GM10266 (cell line): ENCODE measurements at regions not wholly inside any gene's neighbourhood (a gene's known extent, or its start where the extent isn't known, plus 50 kb on each side); places are given as distances from the start of the nearest gene placed in this dataset.

Source experiments
- DNase-seq: peaks from one replicate; pipeline ENCODE4 v3.0.0; 2012; ENCODE audit errors: extremely low spot score
- CTCF ChIP-seq: IDR thresholded peaks from 2 replicates; pipeline ENCODE4 v1.5.1; 2012; ENCODE audit warnings: mild to moderate bottlenecking, low read depth; ENCODE audit not compliant: control insufficient read depth, insufficient read depth; ENCODE audit errors: missing control alignments

GRCh38 chr2:19059076-19059475 is 299.3 kb downstream of the OSR1 start:
- no peak for DNase-seq
- no peak for TF ChIP-seq CTCF

GRCh38 chr2:19051203-19051831 is 307.1 kb downstream of the OSR1 start:
- no peak for TF ChIP-seq CTCF
- DNase-seq = no peak

- TF ChIP-seq CTCF = no peak
- DNase-seq = no peak
Observed at GRCh38 chr2:19050354-19050753, 308.1 kb downstream of the OSR1 start.

GRCh38 chr2:19048593-19049266 is 309.7 kb downstream of the OSR1 start:
- DNase-seq = no peak
- no peak for TF ChIP-seq CTCF

GRCh38 chr2:19046986-19047780 is 311.2 kb downstream of the OSR1 start:
- DNase-seq = no peak
- no peak for TF ChIP-seq CTCF

- no peak for TF ChIP-seq CTCF
- no peak for DNase-seq
Observed at GRCh38 chr2:19045151-19045550, 313.3 kb downstream of the OSR1 start.

- no peak for TF ChIP-seq CTCF
Observed at GRCh38 chr2:19043893-19044292, 314.5 kb downstream of the OSR1 start.

More at GRCh38 chr2:19043893-19044292, 314.5 kb downstream of the OSR1 start:
- DNase-seq = no peak
